Right renal cortex interstitium (tissue), 3 donors: ENCODE measurements at regions not wholly inside any gene's neighbourhood (a gene's known extent, or its start where the extent isn't known, plus 50 kb on each side); places are given as distances from the start of the nearest gene placed in this dataset.
"Not testable (repeated sequence)": the region's sequence is repeated elsewhere in the genome, so short reads cannot be mapped to it uniquely, and the experiment has no call there.

Experiments used
- DNase-seq, 3 donors: peaks; one replicate each; pipeline ENCODE4 v3.0.0-alpha.2; 2013; ENCODE audit warnings: low read depth in 3 of 3, low spot score in 2 of 3

DNA sequence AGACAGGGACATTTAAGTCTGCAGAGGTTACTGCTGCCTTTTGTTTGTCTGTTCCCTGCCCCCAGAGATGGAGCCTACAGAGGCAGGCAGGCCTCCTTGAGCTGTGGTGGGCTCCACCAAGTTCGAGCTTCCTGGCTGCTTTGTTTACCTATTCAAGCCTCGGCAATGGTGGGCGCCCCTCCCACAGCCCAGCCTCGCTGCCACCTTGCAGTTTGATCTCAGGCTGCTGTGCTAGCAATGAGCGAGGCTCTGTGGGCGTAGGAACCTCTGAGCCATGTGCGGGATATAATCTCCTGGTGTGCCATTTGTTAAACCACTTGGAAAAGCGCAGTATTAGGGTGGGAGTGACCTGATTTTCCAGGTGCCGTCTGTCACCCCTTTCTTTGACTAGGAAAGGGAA, 942.8 kb upstream of the CELF2 start:
- DNase-seq, result not testable (repeated sequence)

DNA sequence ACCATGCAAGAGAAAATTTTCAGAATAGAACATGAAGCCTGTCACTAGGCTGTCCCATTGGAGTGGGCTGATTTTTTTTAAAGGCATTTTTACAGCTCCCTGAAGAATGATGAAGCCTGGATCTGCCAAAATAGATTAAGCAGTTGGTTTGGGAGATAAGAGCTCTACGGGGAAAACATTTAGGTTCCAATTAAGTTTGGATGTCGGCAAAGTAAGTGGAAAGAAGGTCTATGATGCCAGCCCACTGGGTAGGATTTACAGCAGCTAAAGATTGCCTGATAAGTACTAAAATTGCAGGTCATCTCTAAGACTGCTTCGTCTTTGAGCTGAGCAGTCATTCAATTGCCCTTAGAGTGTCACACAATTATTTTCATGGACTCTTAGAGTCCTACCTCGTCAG, 939.2 kb upstream of the CELF2 start:
- no peak for DNase-seq

DNA sequence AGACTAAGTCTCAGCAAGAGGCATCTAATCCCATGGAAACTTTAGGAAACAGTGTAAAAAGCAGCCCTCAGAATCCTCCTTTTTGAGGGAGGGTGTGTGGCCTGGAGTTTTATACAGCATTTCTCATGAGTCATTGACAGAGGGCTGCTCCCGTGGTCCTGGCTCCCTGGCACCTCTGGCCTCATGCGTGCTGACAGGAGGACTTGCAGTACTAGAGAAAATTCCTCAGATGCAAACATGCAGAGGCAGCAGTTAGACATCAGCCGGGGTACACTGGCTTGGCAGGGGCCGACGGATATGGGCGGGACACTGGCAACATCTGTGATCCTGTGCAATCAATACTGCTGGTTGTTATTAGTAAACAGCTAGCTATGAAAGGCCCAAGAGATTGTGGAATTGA, 925.1 kb upstream of the CELF2 start:
- DNase-seq, result no peak

DNA sequence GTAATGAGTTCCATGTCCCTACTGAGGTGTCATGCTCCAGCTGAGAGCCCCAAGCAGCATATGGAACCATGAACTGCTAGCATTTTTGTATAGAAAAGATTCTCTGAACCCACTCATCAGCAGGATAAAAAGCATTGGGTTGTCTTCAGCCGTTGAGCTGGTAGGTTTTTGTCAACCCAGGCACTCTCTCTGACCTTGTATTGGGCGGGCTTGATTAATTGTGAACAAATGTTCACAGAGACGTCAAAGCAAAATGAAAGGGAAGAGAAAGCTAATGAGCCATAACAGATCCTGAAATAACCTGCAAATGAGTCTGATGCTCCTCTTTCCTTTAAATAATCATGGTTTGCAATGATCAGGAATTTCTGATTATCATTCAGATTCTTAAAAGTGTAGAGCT, 924.7 kb upstream of the CELF2 start:
- no peak for DNase-seq

DNA sequence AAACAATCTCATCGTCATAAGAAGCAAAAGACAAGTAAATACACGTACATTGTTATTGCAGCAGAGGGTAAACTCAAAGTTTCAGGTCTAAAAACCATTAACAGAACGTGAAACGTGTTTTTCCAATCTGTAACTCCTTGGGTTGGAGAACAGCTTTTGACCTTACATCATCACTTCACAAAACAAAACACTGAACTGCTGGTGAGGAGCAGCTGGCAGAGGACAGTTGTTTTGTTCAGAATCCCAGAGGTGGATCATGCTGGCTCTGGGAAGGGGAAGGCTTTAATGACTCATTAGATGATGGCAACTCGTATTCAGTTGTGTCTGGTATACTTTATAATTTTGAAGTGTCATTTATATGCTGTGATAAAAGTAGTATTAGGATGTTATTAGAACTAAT, 923.0 kb upstream of the CELF2 start:
- no peak for DNase-seq

DNA sequence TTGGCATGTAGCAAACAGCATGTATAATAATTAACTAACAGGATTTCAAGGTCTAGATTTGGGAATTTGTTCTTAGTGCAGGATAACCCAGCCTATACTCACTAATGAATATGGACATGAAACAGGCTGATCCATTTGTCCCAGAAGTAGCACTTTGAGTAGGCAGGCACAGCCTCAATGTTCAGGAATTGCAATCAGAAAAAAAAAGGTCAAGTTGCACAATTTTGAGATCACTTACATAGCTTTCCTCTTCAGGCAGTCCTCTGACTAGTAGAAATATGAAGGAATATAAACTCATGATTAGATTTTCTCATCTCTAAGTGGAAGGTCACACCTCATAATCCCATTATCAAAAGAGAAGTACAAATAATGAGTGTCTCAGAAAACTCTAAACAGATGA, 921.4 kb upstream of the CELF2 start:
- DNase-seq, result no peak

DNA sequence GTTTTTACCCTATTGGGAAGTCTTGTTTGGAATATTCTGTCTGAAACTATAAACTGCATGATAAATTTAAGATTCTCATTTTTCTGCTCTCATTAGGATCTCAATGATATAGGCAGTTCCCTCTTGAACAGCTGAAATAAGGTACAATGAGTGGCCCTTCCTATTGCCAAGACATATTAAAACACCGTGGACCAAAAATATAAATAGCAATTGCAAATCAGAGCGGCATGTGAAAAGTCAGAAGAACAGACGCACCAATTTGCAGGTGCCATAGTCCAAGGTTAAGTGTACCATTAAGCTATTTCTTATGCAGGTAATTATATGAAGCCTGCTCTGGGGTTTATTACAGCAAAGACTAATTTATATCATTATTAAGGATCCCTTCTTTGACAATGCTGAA, 920.8 kb upstream of the CELF2 start:
- no peak for DNase-seq

DNA sequence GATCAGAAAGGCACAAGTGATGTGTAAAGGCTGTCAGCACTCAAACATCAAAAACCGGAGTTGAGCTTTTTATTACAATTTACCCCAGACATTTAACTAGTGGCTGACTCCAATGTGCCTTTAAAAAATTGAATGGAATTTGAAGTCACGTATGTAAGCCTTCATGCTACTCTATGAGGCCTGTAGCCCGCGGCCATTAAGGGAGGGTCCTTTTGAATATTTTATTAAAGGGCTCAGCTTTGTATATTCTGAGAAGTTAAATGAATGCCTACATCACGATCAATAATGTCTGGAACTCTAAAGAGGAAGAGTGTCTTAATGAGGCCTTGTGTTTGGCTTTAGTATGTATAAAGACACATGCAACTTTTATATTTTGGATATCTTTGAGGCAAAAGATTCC, 916.6 kb upstream of the CELF2 start:
- no peak for DNase-seq

DNA sequence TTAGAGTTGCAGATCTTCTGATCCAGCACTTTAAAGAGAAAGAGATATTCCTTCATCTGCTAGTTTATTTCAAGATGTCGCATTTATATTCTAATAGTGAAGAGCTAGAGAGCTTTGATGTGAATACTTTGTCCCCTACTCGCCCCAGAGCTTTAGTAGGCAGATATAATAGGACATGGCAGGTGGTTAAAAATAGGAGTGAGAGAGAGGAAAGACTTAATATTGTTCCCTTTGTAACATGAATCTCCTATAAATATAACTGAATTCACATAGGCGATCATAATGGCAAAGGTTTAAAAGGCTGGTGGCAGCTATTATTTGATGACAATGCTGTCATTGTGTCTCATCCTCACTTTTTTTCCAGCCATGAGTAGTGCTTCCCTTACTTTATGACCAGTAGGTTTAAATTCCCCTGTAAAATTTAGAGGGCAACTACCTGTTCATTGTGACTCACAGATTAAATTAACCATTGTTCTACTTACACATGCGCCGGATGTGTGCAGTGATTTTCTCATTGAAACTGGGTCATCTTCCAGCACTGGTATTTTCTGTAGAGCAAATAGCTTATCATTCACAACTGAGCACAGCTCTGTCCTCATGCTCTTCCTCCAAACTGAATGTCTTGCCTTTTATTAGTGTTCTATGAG, 906.7 kb upstream of the CELF2 start:
- DNase-seq, result no peak

DNA sequence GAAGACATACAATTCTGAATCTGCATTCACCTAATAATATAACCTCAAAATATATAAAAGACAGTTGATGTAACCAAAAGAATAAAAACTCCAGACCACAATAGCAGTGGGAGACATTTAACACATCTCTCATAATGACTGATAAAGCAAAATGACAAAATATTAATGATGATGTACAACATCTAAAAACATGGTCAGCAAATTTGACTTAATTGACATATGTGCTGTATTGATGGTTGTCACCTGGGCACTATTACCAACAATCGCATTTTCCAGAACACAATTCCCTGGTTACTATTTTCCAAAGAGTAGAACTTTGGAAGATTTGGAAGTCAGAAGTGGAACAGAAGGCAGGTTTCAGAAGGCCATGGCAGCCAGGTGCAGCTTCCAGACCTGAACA, 899.5 kb upstream of the CELF2 start:
- no peak for DNase-seq

DNA sequence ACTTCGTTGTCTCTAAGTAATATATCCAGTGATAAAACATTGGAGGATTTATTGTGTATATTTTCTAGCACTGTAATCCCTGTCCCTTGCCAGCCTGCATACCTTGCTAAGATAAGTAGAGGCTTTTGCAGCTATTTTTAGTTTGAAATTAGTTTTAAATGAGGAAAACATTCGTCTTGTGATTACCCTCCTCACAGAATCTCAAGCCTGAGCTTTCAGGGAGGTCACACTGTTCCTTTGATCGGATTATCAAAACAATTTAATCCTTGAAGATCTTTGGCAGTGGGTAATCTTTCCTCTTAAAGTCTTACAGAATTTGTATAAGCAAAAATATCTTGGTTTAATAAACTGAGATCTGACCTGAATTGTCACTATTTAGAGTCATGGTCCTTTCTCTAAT, 897.0 kb upstream of the CELF2 start:
- DNase-seq, result no peak

DNA sequence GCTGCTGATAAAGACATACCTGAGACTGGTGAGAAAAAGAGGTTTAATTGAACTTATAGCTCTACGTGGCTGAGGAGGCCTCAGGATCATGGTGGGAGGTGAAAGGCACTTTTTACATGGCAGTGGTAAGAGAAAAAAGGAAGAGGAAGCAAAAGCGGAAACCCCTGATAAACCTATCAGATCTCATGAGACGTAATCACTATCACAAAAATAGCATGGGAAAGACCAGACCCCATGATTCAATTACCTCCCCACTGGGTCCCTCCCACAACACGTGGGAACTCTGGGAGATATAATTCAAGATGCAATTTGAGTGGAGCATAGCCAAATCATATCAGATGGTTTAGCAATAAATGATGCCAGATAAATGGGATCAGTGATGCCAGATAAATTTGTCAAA, 892.0 kb upstream of the CELF2 start:
- DNase-seq, result no peak

DNA sequence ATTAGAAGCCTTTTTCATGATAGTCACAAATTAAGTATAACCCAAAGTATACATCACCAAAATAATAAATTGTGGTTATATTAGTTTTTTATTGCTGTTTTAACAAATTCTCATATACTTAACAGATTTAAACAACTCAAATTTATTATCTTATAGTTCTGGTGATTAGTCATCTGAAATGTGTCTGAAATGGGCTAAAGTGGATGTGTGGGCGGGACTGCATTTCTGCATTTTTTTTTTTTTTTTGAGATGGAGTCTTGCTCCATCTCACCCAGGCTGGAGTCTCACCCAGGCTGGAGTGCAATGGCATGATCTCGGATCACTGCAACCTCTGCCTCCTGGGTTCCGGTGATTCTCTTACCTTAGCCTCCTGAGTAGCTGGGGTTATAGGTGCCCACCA, 891.5 kb upstream of the CELF2 start:
- no peak for DNase-seq

DNA sequence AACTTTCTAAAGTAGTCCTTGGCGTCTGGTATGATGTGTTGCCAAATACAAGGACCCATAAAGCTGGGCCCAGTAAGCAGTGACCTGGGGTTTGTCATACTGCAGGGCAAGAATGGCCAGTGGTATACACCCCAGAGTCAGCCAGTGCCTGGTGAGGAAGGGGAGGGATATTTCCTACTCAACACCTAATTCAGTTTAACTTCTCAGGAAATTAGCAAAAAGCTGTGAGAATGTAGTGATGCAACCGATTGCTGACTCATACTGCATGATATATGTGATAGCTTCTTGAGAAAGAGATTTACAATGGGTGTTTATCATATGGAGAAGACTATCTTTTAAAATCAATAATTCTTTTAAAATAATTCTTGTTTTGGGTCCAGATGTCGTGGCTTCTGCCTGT, 889.3 kb upstream of the CELF2 start:
- no peak for DNase-seq

DNA sequence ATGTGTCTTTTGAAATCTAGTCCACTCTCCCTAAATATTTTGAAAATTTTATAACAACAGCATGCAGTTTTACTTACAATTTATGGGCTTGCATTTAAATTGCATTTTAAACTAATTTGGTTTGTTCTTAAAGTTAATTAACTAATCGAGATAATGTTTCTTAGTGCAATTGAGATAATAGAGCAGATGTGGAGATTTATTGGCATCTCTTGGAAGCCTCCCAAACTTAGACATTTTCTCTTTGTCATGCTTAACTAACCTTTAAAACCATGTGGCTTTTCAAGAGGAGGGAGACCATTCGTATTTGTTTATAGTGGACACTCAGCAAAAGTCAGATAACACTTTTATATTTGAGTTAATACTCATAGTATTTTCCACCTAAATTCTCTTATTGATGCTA, 887.0 kb upstream of the CELF2 start:
- no peak for DNase-seq

DNA sequence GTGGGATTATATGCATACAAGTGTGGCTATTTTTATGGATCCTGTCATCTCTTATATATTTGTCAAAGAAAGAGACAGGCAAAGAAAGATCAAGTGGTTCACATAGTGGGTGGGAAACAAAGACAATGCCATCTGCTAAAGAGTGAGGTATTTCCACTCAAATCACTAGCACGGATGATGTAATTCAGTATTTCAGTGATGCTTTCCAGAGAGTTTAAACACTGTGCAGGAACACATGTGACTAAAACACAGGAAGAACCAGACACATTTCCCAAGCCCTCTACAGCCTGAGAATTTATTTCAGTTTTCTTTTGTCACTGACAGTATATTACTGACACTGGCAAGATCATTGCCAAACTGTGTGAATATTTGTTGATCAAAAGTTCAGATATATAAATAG, 885.7 kb upstream of the CELF2 start:
- no peak for DNase-seq

DNA sequence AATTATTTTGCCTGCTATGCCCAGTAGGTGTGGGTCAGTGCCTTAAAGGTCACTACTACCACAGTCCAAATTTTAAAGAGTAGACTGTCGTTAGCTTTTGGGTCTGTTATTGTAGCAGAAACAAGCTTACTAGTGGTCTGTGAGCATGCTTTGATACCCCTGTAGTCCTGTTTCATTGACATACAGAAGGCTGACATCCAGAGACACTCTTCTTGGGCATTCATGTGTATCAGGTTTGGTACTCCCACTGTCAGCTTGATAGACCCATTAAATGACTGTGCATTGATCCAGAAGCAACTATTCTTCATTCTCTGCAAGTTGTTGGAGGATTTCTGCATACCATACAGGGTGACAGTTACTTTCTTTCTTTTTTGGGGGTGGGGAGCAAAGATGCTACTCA, 884.4 kb upstream of the CELF2 start:
- no peak for DNase-seq

DNA sequence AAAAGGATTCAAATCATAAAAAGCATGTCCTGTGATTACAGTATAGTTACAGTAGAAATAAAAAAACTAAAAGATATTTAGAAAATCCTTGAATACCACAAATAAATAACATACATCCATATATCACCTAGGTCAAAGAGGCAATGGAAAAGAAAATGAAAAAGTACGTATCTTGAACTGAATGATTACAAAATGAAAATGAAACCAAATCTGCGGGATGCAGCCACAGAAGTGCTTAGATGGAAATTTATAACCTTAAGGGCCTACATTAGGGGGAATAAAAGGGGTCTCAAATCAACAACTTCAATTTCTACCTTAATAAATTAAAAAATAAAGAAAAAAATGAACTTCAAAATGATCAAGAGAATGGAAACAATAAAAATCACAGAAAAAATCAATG, 879.0 kb upstream of the CELF2 start:
- no peak for DNase-seq

DNA sequence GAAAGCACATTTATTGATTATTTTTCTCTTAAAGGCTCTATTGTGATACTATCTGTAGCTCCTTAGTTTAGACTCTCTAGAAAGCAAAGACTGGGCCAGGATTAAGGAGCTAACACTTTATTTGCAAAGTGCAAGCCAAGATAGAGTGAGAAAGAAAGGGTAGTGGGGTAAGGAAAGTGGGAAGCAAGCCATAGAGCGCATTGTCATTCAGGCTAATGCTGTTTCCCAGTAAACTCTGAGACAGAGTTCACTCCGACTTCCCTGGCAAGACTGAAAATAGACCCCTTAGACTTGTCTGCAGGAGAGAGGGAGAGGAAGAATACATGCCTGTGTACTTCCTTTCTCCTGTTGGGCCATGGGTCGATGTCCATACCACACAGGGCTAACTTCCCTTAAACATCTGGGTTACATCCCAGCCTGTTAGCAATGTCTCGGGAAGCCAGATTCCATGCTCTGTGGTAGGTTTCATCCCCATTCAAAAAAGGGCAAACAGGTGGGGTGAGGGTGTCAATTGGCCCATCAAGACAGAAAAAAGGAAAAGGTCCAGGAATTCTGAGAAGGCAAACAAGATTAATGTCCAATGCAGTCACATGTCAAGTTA, 875.8 kb upstream of the CELF2 start:
- no peak for DNase-seq

DNA sequence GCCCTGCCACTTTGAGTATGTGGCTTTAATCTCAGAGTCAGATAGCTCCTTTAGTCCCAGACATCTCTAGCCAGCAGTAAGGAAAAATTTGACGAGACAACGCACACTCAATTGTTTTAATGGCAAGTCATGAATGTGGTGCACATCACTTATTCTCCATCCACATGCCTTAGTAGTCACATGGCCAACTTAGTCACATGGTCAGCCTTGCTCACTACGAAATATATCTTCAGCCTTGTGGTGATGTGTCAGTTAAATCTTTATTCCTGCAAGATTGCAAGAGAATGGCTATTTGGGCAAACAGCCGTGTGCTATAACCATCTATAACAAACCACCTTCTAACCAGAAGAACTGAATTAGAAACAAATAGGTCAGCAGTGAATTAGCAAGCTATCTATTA, 871.1 kb upstream of the CELF2 start:
- DNase-seq, result no peak

DNA sequence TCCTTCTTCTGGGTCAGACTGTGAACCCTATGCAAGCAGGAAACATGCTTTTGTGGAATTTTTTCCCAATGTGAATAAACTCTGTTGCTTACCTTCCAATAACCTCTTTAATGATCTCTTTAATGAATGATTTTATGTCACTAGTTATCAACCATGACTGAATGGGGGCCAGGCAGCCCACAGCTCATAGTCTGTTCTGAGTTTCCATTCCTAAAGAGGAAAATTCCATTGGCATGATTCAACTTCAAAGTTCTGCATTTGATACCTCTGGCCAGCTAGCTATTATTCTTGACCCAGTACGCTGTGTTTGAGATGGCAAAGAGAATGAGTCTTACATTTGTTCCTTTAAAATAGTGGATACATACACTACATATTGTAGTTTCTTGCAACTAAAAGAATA, 867.8 kb upstream of the CELF2 start:
- no peak for DNase-seq

DNA sequence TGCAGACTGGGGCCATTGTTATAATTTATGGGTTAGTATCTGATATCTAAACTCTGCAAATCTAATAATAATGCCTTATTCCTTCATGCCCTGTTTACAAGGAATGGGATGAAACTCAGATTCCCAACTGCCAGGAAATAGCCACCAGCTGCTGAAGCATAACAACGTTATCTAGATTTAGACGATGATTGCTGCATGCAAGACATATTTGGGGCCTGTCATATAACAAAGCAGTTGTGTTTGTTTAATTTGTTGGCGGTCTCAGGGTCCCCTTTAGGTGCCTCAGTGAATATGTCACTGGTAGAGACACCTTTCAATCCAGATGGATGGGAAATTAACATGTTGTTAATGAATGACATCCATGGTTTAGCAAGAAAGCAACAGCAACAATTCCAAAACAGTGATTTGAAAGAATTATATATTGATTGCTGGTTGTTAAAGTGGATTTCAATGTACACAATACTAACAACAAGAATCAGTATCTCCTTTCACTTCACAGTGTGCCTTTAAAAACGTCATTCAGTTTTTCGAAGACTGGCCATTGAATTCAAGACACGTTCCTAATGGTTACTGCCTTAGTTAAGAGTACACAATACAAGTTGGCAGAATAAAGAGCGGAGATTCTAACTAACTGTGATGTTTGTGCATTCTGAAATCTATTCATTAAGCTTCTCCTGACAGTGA, 860.6 kb upstream of the CELF2 start:
- DNase-seq, result no peak
